B cell (primary cell): ENCODE measurements at regions not wholly inside any gene's neighbourhood (a gene's known extent, or its start where the extent isn't known, plus 50 kb on each side); places are given as distances from the start of the nearest gene placed in this dataset.

Source experiments
- EZH2 ChIP-seq: IDR thresholded peaks from 2 replicates; pipeline ENCODE4 v1.6.1; 2012; ENCODE audit warnings: borderline replicate concordance, low read depth, mild to moderate bottlenecking, moderate library complexity, low read length; ENCODE audit not compliant: insufficient read depth, poor library complexity, severe bottlenecking
- TF ChIP-seq, protein P1 (sequence below): fragments of 200-600 bp; IDR thresholded peaks from one replicate; pipeline ENCODE4 v1.8.0; 2022; ENCODE audit warnings: antibody characterized with exemption, mild to moderate bottlenecking

DNA sequence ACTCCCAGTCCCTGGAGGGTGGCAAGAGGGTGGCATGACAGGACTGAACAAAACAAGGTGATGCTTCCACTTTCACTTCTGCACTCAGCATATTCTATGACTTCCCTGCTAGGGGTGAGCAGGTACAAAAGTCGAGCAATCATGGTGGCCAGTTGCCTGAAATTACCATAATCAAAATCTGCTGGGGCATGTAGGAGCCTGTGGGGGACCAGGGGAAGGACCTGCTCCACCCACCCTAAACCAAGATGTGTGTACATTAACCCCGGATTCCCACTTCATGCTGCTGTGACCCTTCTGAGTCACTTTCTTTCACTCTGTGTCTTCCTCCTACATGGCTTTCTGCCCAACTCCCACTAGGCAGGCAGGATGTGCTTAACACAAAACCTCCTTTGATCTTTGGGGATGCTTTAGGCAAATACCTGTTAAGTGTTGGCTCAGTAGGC is 73.3 kb upstream of the PHF24 start:
- TF ChIP-seq, protein P1, sequence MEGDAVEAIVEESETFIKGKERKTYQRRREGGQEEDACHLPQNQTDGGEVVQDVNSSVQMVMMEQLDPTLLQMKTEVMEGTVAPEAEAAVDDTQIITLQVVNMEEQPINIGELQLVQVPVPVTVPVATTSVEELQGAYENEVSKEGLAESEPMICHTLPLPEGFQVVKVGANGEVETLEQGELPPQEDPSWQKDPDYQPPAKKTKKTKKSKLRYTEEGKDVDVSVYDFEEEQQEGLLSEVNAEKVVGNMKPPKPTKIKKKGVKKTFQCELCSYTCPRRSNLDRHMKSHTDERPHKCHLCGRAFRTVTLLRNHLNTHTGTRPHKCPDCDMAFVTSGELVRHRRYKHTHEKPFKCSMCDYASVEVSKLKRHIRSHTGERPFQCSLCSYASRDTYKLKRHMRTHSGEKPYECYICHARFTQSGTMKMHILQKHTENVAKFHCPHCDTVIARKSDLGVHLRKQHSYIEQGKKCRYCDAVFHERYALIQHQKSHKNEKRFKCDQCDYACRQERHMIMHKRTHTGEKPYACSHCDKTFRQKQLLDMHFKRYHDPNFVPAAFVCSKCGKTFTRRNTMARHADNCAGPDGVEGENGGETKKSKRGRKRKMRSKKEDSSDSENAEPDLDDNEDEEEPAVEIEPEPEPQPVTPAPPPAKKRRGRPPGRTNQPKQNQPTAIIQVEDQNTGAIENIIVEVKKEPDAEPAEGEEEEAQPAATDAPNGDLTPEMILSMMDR = no peak
- no peak for TF ChIP-seq EZH2
